ELR (cell line): ENCODE measurements at regions not wholly inside any gene's neighbourhood (a gene's known extent, or its start where the extent isn't known, plus 50 kb on each side); places are given as distances from the start of the nearest gene placed in this dataset.
"Not testable (repeated sequence)": the region's sequence is repeated elsewhere in the genome, so short reads cannot be mapped to it uniquely, and the experiment has no call there.

Experiments
- DNase-seq: peaks from one replicate; pipeline ENCODE4 v3.0.0-alpha.2; 2015; ENCODE audit warnings: low read depth

GRCh38 chr6:76774781-76775384 lies 688.4 kb downstream of the HTR1B start:
- peak; percentile 8 for DNase-seq

- no peak for DNase-seq
Measured at GRCh38 chr6:76772951-76773350, 690.3 kb downstream of the HTR1B start.

GRCh38 chr6:76771059-76771634 lies 692.1 kb downstream of the HTR1B start:
- DNase-seq = no peak

GRCh38 chr6:76770281-76770680 lies 693.0 kb downstream of the HTR1B start:
- no peak for DNase-seq

- DNase-seq = no peak
Measured at GRCh38 chr6:76768556-76768955, 694.7 kb downstream of the HTR1B start.

GRCh38 chr6:76764057-76764456 lies 691.6 kb upstream of the IMPG1 start:
- DNase-seq = no peak

GRCh38 chr6:76752841-76753240 lies 680.4 kb upstream of the IMPG1 start:
- DNase-seq = no peak

- not testable (repeated sequence) for DNase-seq
Measured at GRCh38 chr6:76745388-76745787, 672.9 kb upstream of the IMPG1 start.

GRCh38 chr6:76744151-76744720 lies 671.8 kb upstream of the IMPG1 start:
- not testable (repeated sequence) for DNase-seq

- peak; percentile 52 for DNase-seq
Measured at GRCh38 chr6:76742919-76743318, 670.5 kb upstream of the IMPG1 start.

GRCh38 chr6:76719449-76719848 lies 647.0 kb upstream of the IMPG1 start:
- DNase-seq = no peak

GRCh38 chr6:76708641-76709331 lies 636.3 kb upstream of the IMPG1 start:
- DNase-seq = peak; percentile 12

- DNase-seq = no peak
Measured at GRCh38 chr6:76707630-76708029, 635.2 kb upstream of the IMPG1 start.

- no peak for DNase-seq
Measured at GRCh38 chr6:76706631-76707030, 634.2 kb upstream of the IMPG1 start.

- peak; percentile 6 for DNase-seq
Measured at GRCh38 chr6:76706086-76706485, 633.6 kb upstream of the IMPG1 start.

- DNase-seq = no peak
Measured at GRCh38 chr6:76703786-76704185, 631.3 kb upstream of the IMPG1 start.

- peak; percentile 61 for DNase-seq
Measured at GRCh38 chr6:76703285-76703684, 630.8 kb upstream of the IMPG1 start.

GRCh38 chr6:76702187-76702586 lies 629.7 kb upstream of the IMPG1 start:
- peak; percentile 19 for DNase-seq

- no peak for DNase-seq
Measured at GRCh38 chr6:76701610-76702009, 629.1 kb upstream of the IMPG1 start.

- DNase-seq = peak; percentile 64
Measured at GRCh38 chr6:76697585-76697984, 625.1 kb upstream of the IMPG1 start.

- no peak for DNase-seq
Measured at GRCh38 chr6:76694795-76695194, 622.3 kb upstream of the IMPG1 start.

- DNase-seq = peak; percentile 10
Measured at GRCh38 chr6:76684875-76685274, 612.4 kb upstream of the IMPG1 start.

- peak; percentile 4 for DNase-seq
Measured at GRCh38 chr6:76683985-76684384, 611.5 kb upstream of the IMPG1 start.
